ENCODE measurements at regions not wholly inside any gene's neighbourhood (a gene's known extent, or its start where the extent isn't known, plus 50 kb on each side); places are given as distances from the start of the nearest gene placed in this dataset.
"Not testable (repeated sequence)": the region's sequence is repeated elsewhere in the genome, so short reads cannot be mapped to it uniquely, and the experiment has no call there.

DNA sequence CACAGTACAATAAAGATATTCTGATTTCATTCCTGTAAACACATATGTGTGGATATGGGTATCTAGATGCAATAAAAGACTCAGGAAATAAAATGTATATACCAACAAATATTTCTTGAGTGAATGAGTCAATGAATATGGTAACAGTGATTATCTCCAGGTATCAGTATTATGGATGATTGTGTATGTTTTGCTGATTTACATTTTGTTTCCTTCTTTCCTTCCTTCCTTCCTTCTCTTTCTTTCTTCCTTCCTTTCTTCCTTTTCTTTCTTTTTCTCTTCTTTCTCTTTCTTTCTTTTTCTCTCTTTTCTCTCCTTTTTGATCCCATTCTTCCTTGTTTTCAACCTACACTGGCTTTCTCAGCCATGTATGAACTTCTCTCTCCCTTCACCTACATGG lies 85.3 kb upstream of the DLX6 start:
- no peak overlapping the region for H3K27ac ChIP-seq
- no peaks in the 10 kb centered on the region for H3K27me3 ChIP-seq (ENCODE audit: insufficient read depth, low read depth, severe bottlenecking)
- TF ChIP-seq, protein P1, sequence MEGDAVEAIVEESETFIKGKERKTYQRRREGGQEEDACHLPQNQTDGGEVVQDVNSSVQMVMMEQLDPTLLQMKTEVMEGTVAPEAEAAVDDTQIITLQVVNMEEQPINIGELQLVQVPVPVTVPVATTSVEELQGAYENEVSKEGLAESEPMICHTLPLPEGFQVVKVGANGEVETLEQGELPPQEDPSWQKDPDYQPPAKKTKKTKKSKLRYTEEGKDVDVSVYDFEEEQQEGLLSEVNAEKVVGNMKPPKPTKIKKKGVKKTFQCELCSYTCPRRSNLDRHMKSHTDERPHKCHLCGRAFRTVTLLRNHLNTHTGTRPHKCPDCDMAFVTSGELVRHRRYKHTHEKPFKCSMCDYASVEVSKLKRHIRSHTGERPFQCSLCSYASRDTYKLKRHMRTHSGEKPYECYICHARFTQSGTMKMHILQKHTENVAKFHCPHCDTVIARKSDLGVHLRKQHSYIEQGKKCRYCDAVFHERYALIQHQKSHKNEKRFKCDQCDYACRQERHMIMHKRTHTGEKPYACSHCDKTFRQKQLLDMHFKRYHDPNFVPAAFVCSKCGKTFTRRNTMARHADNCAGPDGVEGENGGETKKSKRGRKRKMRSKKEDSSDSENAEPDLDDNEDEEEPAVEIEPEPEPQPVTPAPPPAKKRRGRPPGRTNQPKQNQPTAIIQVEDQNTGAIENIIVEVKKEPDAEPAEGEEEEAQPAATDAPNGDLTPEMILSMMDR (IDR thresholded peaks at IDR 0.05; ENCODE audit: low read depth, low read length) = no peak
- no peak overlapping the region for H3K4me3 ChIP-seq (ENCODE audit: low read depth, low read length)
- no peak for DNase-seq
- H3K9me3 ChIP-seq (ENCODE audit: severe bottlenecking) = no peaks in the 10 kb centered on the region
- no peaks in the 10 kb centered on the region for H3K36me3 ChIP-seq

GRCh38 chr7:96920713-96921112 lies 84.6 kb upstream of the DLX6 start:
- no peak for DNase-seq
- no peak overlapping the region for H3K27ac ChIP-seq
- TF ChIP-seq, protein P1 (IDR thresholded peaks at IDR 0.05; ENCODE audit: low read depth, low read length) = no peak

GRCh38 chr7:96921231-96921630 lies 84.1 kb upstream of the DLX6 start:
- no peak for DNase-seq
- TF ChIP-seq, protein P1 (IDR thresholded peaks at IDR 0.05; ENCODE audit: low read depth, low read length) = no peak
- Histone ChIP-seq H3K4me3 (ENCODE audit: low read depth, low read length) (no peak overlapping the region), H3K36me3 (no peaks in the 10 kb centered on the region), H3K9me3 (ENCODE audit: severe bottlenecking) (no peaks in the 10 kb centered on the region), H3K27ac (no peak overlapping the region), H3K27me3 (ENCODE audit: insufficient read depth, low read depth, severe bottlenecking) (no peaks in the 10 kb centered on the region)

More at GRCh38 chr7:96920713-96921112, 84.6 kb upstream of the DLX6 start:
- no peaks in the 10 kb centered on the region for H3K9me3 ChIP-seq (ENCODE audit: severe bottlenecking)
- no peak overlapping the region for H3K4me3 ChIP-seq (ENCODE audit: low read depth, low read length)
- H3K36me3 ChIP-seq = no peaks in the 10 kb centered on the region
- H3K27me3 ChIP-seq (ENCODE audit: insufficient read depth, low read depth, severe bottlenecking) = no peaks in the 10 kb centered on the region

- no peak for DNase-seq
- TF ChIP-seq, protein P1 (IDR thresholded peaks at IDR 0.05; ENCODE audit: low read depth, low read length) = no peak
- Histone ChIP-seq H3K27me3 (ENCODE audit: insufficient read depth, low read depth, severe bottlenecking) (no peaks in the 10 kb centered on the region), H3K4me3 (ENCODE audit: low read depth, low read length) (no peak overlapping the region), H3K27ac (no peak overlapping the region), H3K9me3 (ENCODE audit: severe bottlenecking) (no peaks in the 10 kb centered on the region), H3K36me3 (no peaks in the 10 kb centered on the region)
Observed at GRCh38 chr7:96921771-96922170, 83.6 kb upstream of the DLX6 start.

DNA sequence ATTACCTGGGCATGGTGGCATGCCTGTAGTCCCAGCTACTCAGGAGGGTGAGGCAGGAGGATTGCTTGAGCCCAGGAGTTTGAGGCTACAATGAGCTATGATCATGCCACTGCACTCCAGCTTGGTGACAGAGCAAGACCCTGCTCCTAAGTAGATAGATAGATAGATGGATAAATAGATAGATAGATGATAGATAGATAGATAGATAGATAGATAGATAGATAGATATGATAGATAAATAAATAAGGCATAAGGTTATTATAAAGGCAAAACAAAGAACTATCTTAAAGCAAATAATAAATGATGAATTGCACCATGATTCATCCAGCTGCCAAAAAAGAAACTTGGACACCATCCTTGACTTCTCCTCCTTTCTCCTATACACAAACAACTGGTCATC lies 82.0 kb upstream of the DLX6 start:
- H3K27ac ChIP-seq; H3K36me3 ChIP-seq; H3K4me3 ChIP-seq (ENCODE audit: low read depth, low read length); H3K9me3 ChIP-seq (ENCODE audit: severe bottlenecking); DNase-seq; H3K27me3 ChIP-seq (ENCODE audit: insufficient read depth, low read depth, severe bottlenecking): not testable (repeated sequence)

- no peaks in the 10 kb centered on the region for H3K9me3 ChIP-seq (ENCODE audit: severe bottlenecking)
- no peaks in the 10 kb centered on the region for H3K36me3 ChIP-seq
- DNase-seq = no peak
- TF ChIP-seq, protein P1 (IDR thresholded peaks at IDR 0.05; ENCODE audit: low read depth, low read length) = no peak
- no peaks in the 10 kb centered on the region for H3K27me3 ChIP-seq (ENCODE audit: insufficient read depth, low read depth, severe bottlenecking)
- no peak overlapping the region for H3K27ac ChIP-seq
- H3K4me3 ChIP-seq (ENCODE audit: low read depth, low read length) = no peak overlapping the region
Observed at GRCh38 chr7:96927131-96927530, 78.2 kb upstream of the DLX6 start.

All from WERI-Rb-1 (cell line).